ENCODE measurements at regions not wholly inside any gene's neighbourhood (a gene's known extent, or its start where the extent isn't known, plus 50 kb on each side); places are given as distances from the start of the nearest gene placed in this dataset.

GRCh38 chr12:13794706-13795105 is 186.7 kb downstream of the GRIN2B start:
- in situ Hi-C loops (cut with MboI) (no loop called here), intact Hi-C loops (cut with micrococcal nuclease; ENCODE audit: unreplicated experiment) (no loop called here)
- FAIRE-seq = no peak
- CTCF ChIA-PET = interaction anchor here (0.7 kb wide), 1 partner anchor 113 kb away, joined by 4 read pairs; no protein-coding TSS in a partner anchor
- BruUV-seq (replicated peaks) = no TSS peak
- no peaks in the 10 kb centered on the region for H3K9me3 ChIP-seq (replicated peaks; ENCODE audit: control insufficient read depth, insufficient read depth, low read length)
- ATAC-seq = no peak
- H3K27ac ChIP-seq (ENCODE audit: control insufficient read depth, insufficient read depth) = no peak overlapping the region
- RAD21 ChIA-PET (ENCODE audit: unreplicated experiment) = no interaction called here
- SMC1A ChIA-PET (ENCODE audit: uncharacterized antibody, unreplicated experiment) = interaction anchor here (0.8 kb wide), 1 partner anchor 147 kb away, joined by 3 read pairs; no protein-coding TSS in a partner anchor
- no peaks in the 10 kb centered on the region for H3K36me3 ChIP-seq (ENCODE audit: control insufficient read depth in 2 of 2, insufficient read depth in 2 of 2, low read length in 1 of 2)
- no peaks in the 10 kb centered on the region for H3K4me1 ChIP-seq (ENCODE audit: control insufficient read depth, insufficient read depth, low read length)
- no peak overlapping the region for H3K9ac ChIP-seq (ENCODE audit: control insufficient read depth, insufficient read depth, low read length)
- no peaks in the 10 kb centered on the region for H3K79me2 ChIP-seq (ENCODE audit: control insufficient read depth, insufficient read depth, low read length)
- no peak overlapping the region for H3K4me3 ChIP-seq
- WGBS (ENCODE audit: insufficient coverage, insufficient replicate concordance, low lambda C conversion rate, missing lambda C conversion rate) = 6% methylated on average over 2 of the region's 2 CpGs
- no peak overlapping the region for H3K4me2 ChIP-seq (ENCODE audit: control insufficient read depth, insufficient read depth)
- DNase-seq (ENCODE audit: low read depth, low spot score) = no peak
- no peak overlapping the region for H2AFZ ChIP-seq (ENCODE audit: control insufficient read depth, low read depth, low read length)
- POLR2A ChIA-PET = no interaction called here
- no peaks in the 10 kb centered on the region for H3K27me3 ChIP-seq (replicated peaks in 1 of 2; ENCODE audit: control insufficient read depth in 2 of 2, insufficient read depth in 2 of 2, low read length in 1 of 2)
- TF ChIP-seq USF1 (IDR thresholded peaks at IDR 0.05; ENCODE audit: borderline replicate concordance, extremely low read length, insufficient read depth, low read depth, low read length) = no peak
- no peak for TF ChIP-seq NKRF (conservative IDR thresholded peaks at IDR 0.05)
- no peak for TF ChIP-seq ZBTB11 (CRISPR knock-in tag; IDR thresholded peaks at IDR 0.05)
- no peak for TF ChIP-seq RCOR1 (conservative IDR thresholded peaks at IDR 0.05; ENCODE audit: low read depth, low read length)
- TF ChIP-seq STAT1 (conservative IDR thresholded peaks at IDR 0.05) = no peak
- no peak for TF ChIP-seq ELK1 (IDR thresholded peaks at IDR 0.05; ENCODE audit: low read depth, low read length)
- TF ChIP-seq NFXL1 (IDR thresholded peaks at IDR 0.05; ENCODE audit: borderline replicate concordance) = no peak
- TF ChIP-seq SIN3A (IDR thresholded peaks at IDR 0.05; ENCODE audit: low read depth, low read length) = no peak
- TF ChIP-seq PRDM15 (CRISPR knock-in tag; IDR thresholded peaks at IDR 0.05) = no peak
- no peak for TF ChIP-seq GATAD2B (conservative IDR thresholded peaks at IDR 0.05; ENCODE audit: low read depth)
- H4K20me1 ChIP-seq (ENCODE audit: control insufficient read depth, insufficient read depth) = no peaks in the 10 kb centered on the region

Measured in GM12878 (cell line).